Kidney epithelial cell (primary cell): ENCODE measurements at regions not wholly inside any gene's neighbourhood (a gene's known extent, or its start where the extent isn't known, plus 50 kb on each side); places are given as distances from the start of the nearest gene placed in this dataset.

Experiments used
- DNase-seq: peaks from one replicate; pipeline ENCODE4 v3.0.0-alpha.2; 2010; ENCODE audit warnings: low read depth
- H3K27me3 ChIP-seq: 2 replicates; pipeline ENCODE4 v1.6.0; 2011; ENCODE audit warnings: low read length; ENCODE audit not compliant: control insufficient read depth, insufficient read depth
- H3K36me3 ChIP-seq: 2 replicates; pipeline ENCODE4 v1.5.1; 2011; ENCODE audit warnings: low read length; ENCODE audit not compliant: control insufficient read depth, insufficient read depth
- H3K4me3 ChIP-seq: 2 replicates; pipeline ENCODE4 v1.5.1; 2011; ENCODE audit warnings: low read depth, mild to moderate bottlenecking, control low read depth, low read length
- CTCF ChIP-seq: IDR thresholded peaks from 2 replicates; pipeline ENCODE4 v1.5.1; 2011; ENCODE audit warnings: mild to moderate bottlenecking, moderate library complexity, low read length, control low read depth, inconsistent platforms; ENCODE audit not compliant: insufficient read depth, poor library complexity, severe bottlenecking

- Histone ChIP-seq H3K27me3 (no peaks in the 10 kb centered on the region), H3K36me3 (no peaks in the 10 kb centered on the region)
- DNase-seq, result no peak
Measured at GRCh38 chr2:140063356-140063755, 1283.2 kb upstream of the NXPH2 start.

GRCh38 chr2:140061240-140061639, 1281.0 kb upstream of the NXPH2 start:
- no peak for DNase-seq
- Histone ChIP-seq H3K27me3 (no peaks in the 10 kb centered on the region), H3K36me3 (no peaks in the 10 kb centered on the region), H3K4me3 (no peak overlapping the region)
- no peak for TF ChIP-seq CTCF

More at GRCh38 chr2:140063356-140063755, 1283.2 kb upstream of the NXPH2 start:
- H3K4me3 ChIP-seq, result no peak overlapping the region
- no peak for TF ChIP-seq CTCF

- Histone ChIP-seq H3K36me3 (no peaks in the 10 kb centered on the region), H3K4me3 (no peak overlapping the region), H3K27me3 (no peaks in the 10 kb centered on the region)
- TF ChIP-seq CTCF, result no peak
- DNase-seq, result no peak
Measured at GRCh38 chr2:140057928-140058327, 1277.7 kb upstream of the NXPH2 start.

GRCh38 chr2:140041811-140042210, 1261.6 kb upstream of the NXPH2 start:
- DNase-seq, result no peak
- Histone ChIP-seq H3K27me3 (no peaks in the 10 kb centered on the region), H3K36me3 (no peaks in the 10 kb centered on the region), H3K4me3 (no peak overlapping the region)
- no peak for TF ChIP-seq CTCF

- H3K36me3 ChIP-seq, result no peaks in the 10 kb centered on the region
- no peak for TF ChIP-seq CTCF
- H3K27me3 ChIP-seq, result no peaks in the 10 kb centered on the region
- no peak overlapping the region for H3K4me3 ChIP-seq
- no peak for DNase-seq
Measured at GRCh38 chr2:140041239-140041638, 1261.0 kb upstream of the NXPH2 start.

GRCh38 chr2:140033638-140034037, 1253.4 kb upstream of the NXPH2 start:
- Histone ChIP-seq H3K36me3 (no peaks in the 10 kb centered on the region), H3K27me3 (no peaks in the 10 kb centered on the region), H3K4me3 (no peak overlapping the region)
- TF ChIP-seq CTCF, result no peak
- DNase-seq, result no peak
